Thoracic aorta (tissue), 2 donors: ENCODE measurements at regions not wholly inside any gene's neighbourhood (a gene's known extent, or its start where the extent isn't known, plus 50 kb on each side); places are given as distances from the start of the nearest gene placed in this dataset.

Experiments
- ATAC-seq: fragments of 150-250 bp; one replicate; pipeline ENCODE4 v1.8.0; 2017; ENCODE audit warnings: low read depth; ENCODE audit not compliant: insufficient number of reproducible peaks, low FRiP score
- DNase-seq: peaks from one replicate; pipeline ENCODE4 v3.0.0-alpha.2; 2020; ENCODE audit warnings: low spot score
- H3K27ac ChIP-seq, 2 donors: fragments of 200-600 bp; sonication (generic); 1 replicate in 1 of 2; 2 replicates in 1 of 2; pipeline ENCODE4 v1.5.1; 2016; ENCODE audit warnings: mild to moderate bottlenecking in 2 of 2, moderate library complexity in 2 of 2
- H3K27me3 ChIP-seq: fragments of 200-600 bp; sonication (generic); replicated peaks from 2 replicates; pipeline ENCODE4 v1.6.0; 2016; ENCODE audit warnings: mild to moderate bottlenecking; ENCODE audit not compliant: insufficient read depth
- H3K36me3 ChIP-seq: fragments of 200-600 bp; sonication (generic); one replicate; pipeline ENCODE4 v1.5.1; 2016
- H3K4me1 ChIP-seq, 2 donors: fragments of 200-600 bp; sonication (generic); 1 replicate in 1 of 2; 2 replicates in 1 of 2; pipeline versions ENCODE4 v1.5.1 to v1.6.0; 2016; ENCODE audit warnings: low read depth in 2 of 2, mild to moderate bottlenecking in 1 of 2; ENCODE audit not compliant: control insufficient read depth in 1 of 2
- H3K4me3 ChIP-seq: fragments of 200-600 bp; sonication (generic); 2 replicates; pipeline ENCODE4 v1.5.1; 2016; ENCODE audit warnings: mild to moderate bottlenecking
- H3K9me3 ChIP-seq: fragments of 200-600 bp; sonication (generic); 2 replicates; pipeline ENCODE4 v1.5.1; 2016
- TF ChIP-seq, protein P1 (sequence below): fragments of 200-600 bp; sonication (generic); IDR thresholded peaks from one replicate; pipeline ENCODE4 v1.5.1; 2019; ENCODE audit warnings: antibody characterized with exemption

DNA sequence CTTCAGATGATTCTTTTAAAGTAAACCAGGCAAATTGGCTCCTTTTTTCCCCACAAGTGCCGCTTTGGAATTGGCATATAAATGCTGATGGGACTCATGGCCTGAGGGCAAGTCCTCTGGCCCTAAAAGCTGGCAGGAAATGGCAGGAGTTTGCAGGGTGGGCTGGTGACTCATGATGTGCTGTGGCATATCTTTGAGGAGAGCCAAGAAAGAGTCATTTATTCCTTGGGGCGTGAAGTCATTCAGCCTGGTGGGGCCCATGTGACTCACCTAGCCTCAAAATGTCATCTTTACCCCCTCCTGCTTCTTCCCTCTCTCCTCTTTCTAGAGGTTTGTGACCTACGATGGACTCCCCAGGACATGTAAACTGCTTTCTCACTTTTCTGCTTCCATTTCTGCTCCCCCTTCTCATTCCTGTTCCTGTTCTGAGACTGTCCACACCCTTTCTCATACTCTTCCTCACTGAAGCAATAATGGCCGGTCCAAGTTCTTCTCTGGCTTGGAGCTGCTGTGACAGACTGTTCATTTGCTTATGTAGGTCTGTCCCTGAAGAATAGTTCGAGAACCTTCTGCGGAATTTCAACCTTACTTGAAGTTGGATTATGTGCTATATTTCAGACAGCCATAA, 326.1 kb downstream of the SATB1 start:
- Histone ChIP-seq H3K27ac (no peak overlapping the region), H3K9me3 (no peaks in the 10 kb centered on the region), H3K4me1 (no peaks in the 10 kb centered on the region), H3K36me3 (no peaks in the 10 kb centered on the region), H3K27me3 (no peaks in the 10 kb centered on the region), H3K4me3 (no peak overlapping the region)
- DNase-seq = no peak
- no peak for ATAC-seq
- TF ChIP-seq, protein P1, sequence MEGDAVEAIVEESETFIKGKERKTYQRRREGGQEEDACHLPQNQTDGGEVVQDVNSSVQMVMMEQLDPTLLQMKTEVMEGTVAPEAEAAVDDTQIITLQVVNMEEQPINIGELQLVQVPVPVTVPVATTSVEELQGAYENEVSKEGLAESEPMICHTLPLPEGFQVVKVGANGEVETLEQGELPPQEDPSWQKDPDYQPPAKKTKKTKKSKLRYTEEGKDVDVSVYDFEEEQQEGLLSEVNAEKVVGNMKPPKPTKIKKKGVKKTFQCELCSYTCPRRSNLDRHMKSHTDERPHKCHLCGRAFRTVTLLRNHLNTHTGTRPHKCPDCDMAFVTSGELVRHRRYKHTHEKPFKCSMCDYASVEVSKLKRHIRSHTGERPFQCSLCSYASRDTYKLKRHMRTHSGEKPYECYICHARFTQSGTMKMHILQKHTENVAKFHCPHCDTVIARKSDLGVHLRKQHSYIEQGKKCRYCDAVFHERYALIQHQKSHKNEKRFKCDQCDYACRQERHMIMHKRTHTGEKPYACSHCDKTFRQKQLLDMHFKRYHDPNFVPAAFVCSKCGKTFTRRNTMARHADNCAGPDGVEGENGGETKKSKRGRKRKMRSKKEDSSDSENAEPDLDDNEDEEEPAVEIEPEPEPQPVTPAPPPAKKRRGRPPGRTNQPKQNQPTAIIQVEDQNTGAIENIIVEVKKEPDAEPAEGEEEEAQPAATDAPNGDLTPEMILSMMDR = no peak

DNA sequence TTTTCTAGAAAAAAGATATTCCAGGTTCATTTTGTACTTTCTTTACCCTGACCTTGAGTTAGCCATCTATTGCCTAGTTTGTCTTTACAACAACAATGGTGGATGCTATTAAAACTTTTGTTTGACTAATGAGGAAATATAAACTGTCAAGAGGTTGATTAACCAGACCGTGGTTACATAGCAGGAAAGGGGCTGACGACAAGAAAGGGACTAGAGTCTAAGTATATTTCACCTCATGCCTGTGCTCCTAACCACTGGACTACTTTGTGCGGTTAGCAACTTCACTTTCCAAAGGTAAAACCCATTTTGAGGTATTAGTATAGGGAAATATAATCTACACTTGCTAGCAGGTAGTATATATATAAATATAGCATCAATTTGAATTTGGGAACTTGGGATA, 327.1 kb downstream of the SATB1 start:
- H3K4me3 ChIP-seq = no peak overlapping the region
- no peaks in the 10 kb centered on the region for H3K9me3 ChIP-seq
- H3K4me1 ChIP-seq = no peaks in the 10 kb centered on the region
- DNase-seq (no peak), ATAC-seq (no peak)
- H3K27ac ChIP-seq = no peak overlapping the region
- TF ChIP-seq, protein P1 = no peak
- no peaks in the 10 kb centered on the region for H3K27me3 ChIP-seq
- no peaks in the 10 kb centered on the region for H3K36me3 ChIP-seq

DNA sequence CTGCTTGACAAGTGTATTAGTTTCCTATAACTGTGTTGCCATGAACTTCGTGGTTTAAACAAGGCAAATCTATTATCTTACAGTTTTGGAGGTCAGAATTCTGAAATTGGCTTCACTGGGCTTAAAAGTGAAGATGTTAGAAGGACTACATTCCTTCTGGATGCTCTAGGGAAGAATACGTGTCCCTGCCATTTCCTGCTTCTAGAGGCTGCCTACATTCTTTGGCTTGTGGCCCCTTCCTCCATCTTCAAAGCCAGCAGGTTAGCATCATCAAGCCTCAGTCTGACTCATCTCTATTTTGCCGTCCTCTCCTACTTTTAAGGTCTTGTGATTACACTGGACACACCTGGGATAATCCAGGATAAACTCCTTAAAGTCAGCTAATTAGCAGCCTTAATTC, 327.7 kb downstream of the SATB1 start:
- TF ChIP-seq, protein P1 = no peak
- Histone ChIP-seq H3K4me3 (no peak overlapping the region), H3K4me1 (no peaks in the 10 kb centered on the region), H3K9me3 (no peaks in the 10 kb centered on the region), H3K36me3 (no peaks in the 10 kb centered on the region), H3K27me3 (no peaks in the 10 kb centered on the region), H3K27ac (no peak overlapping the region)
- DNase-seq = no peak
- ATAC-seq = no peak

DNA sequence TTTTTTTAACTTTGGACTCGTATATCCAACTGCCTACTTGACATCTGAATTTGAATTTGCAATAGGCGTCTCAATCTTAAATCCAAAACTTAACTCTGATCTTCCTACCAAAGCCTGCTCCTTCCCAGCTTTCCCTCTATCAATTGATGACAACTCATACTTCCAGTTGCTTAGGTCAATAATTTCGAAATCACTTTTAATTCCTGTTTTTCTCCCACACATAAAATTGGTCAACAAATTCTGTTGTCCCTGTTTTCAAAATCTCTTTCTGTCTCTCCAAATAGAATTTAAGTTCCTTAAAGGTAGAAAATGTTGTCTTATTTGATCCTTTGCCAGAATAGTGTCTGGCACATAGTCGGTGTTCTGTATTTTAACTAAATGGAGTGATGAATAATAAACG, 332.4 kb downstream of the SATB1 start:
- Histone ChIP-seq H3K9me3 (no peaks in the 10 kb centered on the region), H3K4me1 (no peaks in the 10 kb centered on the region), H3K36me3 (no peaks in the 10 kb centered on the region), H3K4me3 (no peak overlapping the region), H3K27me3 (no peaks in the 10 kb centered on the region), H3K27ac (no peak overlapping the region)
- TF ChIP-seq, protein P1 = no peak
- ATAC-seq (no peak), DNase-seq (no peak)

DNA sequence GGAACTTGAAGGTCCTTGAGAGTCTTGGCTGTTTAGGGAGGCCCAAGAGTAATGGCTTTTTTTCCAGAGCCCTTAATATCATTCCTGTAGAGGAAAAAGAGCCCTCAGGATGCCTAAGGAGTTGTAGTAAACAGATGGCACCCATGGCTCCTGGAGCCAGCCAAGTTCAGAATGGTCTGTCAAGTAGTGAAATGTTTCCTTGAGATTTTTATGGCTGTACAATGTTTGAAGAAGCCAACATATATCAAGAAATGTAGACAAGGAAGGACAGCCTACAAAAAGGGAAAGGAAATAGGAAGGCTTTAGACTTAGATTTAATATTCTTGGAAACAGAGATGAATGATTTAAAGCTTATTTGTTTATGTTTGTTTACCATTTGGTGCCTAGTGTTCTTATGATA, 334.8 kb downstream of the SATB1 start:
- TF ChIP-seq, protein P1 = no peak
- no peaks in the 10 kb centered on the region for H3K36me3 ChIP-seq
- no peak for ATAC-seq
- no peak overlapping the region for H3K4me3 ChIP-seq
- H3K9me3 ChIP-seq = no peaks in the 10 kb centered on the region
- no peaks in the 10 kb centered on the region for H3K27me3 ChIP-seq
- H3K27ac ChIP-seq = no peak overlapping the region
- no peaks in the 10 kb centered on the region for H3K4me1 ChIP-seq
- no peak for DNase-seq
